ENCODE measurements at regions not wholly inside any gene's neighbourhood (a gene's known extent, or its start where the extent isn't known, plus 50 kb on each side); places are given as distances from the start of the nearest gene placed in this dataset.

DNA sequence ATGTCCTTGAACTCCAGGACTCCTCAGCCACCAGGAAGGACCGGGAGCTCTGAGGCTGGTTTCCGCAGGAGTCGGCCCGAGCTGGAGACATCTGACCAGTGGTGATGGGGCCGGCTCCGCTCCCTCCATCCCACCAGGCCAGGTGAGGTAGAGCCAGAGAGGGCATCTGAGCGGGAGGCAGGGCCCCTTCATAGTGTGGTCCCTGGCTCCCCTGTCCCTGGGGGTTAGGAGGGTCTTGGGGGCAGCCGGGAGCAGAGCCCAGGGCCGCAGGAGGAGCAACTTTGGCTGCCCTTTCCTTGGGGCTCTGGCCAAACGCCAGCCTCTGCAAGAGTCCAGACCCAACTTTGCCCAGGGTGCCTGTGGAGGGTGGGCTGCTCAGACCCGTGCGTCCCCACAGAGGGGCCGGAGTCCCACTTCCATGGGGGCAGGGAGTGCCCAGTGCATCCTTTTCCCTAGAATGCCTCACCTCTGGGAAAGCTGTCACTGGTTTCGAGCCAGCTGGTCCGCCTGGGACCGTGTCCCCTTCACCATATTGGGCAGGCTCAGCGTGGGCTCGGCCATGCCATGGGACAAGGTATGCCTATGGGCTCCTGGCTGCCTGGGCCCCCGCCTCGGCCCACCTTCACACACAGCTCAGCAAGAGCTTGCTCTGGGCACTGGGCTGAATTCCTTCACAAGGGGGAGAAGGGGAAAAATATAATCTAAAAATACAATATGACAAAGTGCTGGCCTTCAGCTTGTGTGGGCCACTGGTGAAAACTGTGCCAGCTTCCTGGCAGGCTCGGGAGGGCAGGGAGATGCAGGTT lies 148.6 kb downstream of the TWIST2 start:
- WGBS, 5 donors = 83 to 86% (median 85%) methylated on average over 15 to 21 of the region's 21 CpGs
- DNase-seq = peak in 1 of 2 donors; percentile 4
- Histone ChIP-seq H3K9me3 (peaks cover 0 to 22% (median 10%) of the 10 kb centered on the region in 4 donors), H3K4me3 (no peak overlapping the region), H3K27me3 (peaks cover 0 to 5% (median 0%) of the 10 kb centered on the region in 3 donors), H3K27ac (no peak overlapping the region), H3K36me3 (no peaks in the 10 kb centered on the region), H3K4me1 (no peaks in the 10 kb centered on the region)
- TF ChIP-seq EP300 (IDR thresholded peaks at IDR 0.05) (no peak), POLR2AphosphoS5 (IDR thresholded peaks at IDR 0.05) (no peak), POLR2A (IDR thresholded peaks at IDR 0.05) (no peak)
- TF ChIP-seq, protein P1, sequence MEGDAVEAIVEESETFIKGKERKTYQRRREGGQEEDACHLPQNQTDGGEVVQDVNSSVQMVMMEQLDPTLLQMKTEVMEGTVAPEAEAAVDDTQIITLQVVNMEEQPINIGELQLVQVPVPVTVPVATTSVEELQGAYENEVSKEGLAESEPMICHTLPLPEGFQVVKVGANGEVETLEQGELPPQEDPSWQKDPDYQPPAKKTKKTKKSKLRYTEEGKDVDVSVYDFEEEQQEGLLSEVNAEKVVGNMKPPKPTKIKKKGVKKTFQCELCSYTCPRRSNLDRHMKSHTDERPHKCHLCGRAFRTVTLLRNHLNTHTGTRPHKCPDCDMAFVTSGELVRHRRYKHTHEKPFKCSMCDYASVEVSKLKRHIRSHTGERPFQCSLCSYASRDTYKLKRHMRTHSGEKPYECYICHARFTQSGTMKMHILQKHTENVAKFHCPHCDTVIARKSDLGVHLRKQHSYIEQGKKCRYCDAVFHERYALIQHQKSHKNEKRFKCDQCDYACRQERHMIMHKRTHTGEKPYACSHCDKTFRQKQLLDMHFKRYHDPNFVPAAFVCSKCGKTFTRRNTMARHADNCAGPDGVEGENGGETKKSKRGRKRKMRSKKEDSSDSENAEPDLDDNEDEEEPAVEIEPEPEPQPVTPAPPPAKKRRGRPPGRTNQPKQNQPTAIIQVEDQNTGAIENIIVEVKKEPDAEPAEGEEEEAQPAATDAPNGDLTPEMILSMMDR (IDR thresholded peaks at IDR 0.05) = no peak
- intact Hi-C loops (cut with DNase I; ENCODE audit: low total_unique reads) = no loop called here

DNA sequence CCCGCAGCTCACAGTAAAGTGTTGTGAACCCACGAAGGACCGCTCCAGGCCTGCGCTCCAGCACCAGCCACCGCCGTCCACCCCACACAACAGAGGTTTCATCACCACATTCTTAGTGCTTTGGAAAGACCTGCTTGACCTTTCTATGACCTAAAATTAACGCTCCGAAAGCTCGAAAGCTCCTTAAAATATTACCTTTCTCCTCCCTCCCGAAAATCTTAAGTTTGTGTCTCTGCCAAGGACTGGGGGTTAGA lies 149.2 kb downstream of the TWIST2 start:
- Histone ChIP-seq H3K9me3 (peaks cover 0 to 26% (median 13%) of the 10 kb centered on the region in 4 donors), H3K36me3 (no peaks in the 10 kb centered on the region), H3K4me3 (no peak overlapping the region), H3K4me1 (no peaks in the 10 kb centered on the region), H3K27ac (no peak overlapping the region), H3K27me3 (peaks cover 0 to 5% (median 0%) of the 10 kb centered on the region in 3 donors)
- 76 to 86% (median 82%) methylated on average over 10 of the region's 10 CpGs for WGBS, 5 donors
- intact Hi-C loops (cut with DNase I; ENCODE audit: low total_unique reads) = no loop called here
- TF ChIP-seq, protein P1 (IDR thresholded peaks at IDR 0.05) = no peak
- no peak for TF ChIP-seq POLR2AphosphoS5 (IDR thresholded peaks at IDR 0.05)
- no peak for TF ChIP-seq EP300 (IDR thresholded peaks at IDR 0.05)
- TF ChIP-seq POLR2A (IDR thresholded peaks at IDR 0.05) = no peak
- no peak for DNase-seq

DNA sequence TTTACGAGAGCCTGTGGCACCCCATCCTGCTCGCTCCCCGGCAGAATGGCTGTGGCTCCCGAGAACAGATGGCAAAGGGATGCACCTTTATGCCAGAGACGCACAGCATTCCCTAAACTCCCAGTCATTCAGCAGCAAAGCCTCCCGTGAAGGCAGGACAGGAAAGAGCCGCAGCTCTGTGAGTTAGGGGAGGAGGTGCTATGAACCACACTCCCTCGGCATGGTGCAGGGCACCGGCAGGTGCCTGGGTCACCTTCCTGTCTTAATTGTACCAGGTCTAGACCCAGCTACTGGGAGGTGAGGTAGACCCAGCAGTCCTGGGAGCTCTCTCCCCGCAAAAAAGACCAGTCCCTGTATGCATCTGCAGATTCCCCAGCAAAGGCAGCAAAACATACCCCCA lies 149.8 kb downstream of the TWIST2 start:
- 76 to 85% (median 82%) methylated on average over 7 to 10 of the region's 10 CpGs for WGBS, 5 donors
- intact Hi-C loops (cut with DNase I; ENCODE audit: low total_unique reads) = no loop called here
- peaks cover 0 to 5% (median 0%) of the 10 kb centered on the region in 3 donors for H3K27me3 ChIP-seq
- DNase-seq = no peak
- TF ChIP-seq EP300 (IDR thresholded peaks at IDR 0.05) = no peak
- no peak for TF ChIP-seq POLR2AphosphoS5 (IDR thresholded peaks at IDR 0.05)
- TF ChIP-seq, protein P1 (IDR thresholded peaks at IDR 0.05) = no peak
- no peak for TF ChIP-seq POLR2A (IDR thresholded peaks at IDR 0.05)
- H3K27ac ChIP-seq = no peak overlapping the region
- H3K4me1 ChIP-seq = peaks cover 0 to under 1% (median 0%) of the 10 kb centered on the region in 4 donors
- peaks cover 0 to 26% (median 13%) of the 10 kb centered on the region in 4 donors for H3K9me3 ChIP-seq
- no peaks in the 10 kb centered on the region for H3K36me3 ChIP-seq
- H3K4me3 ChIP-seq = no peak overlapping the region
